Right lobe of liver (tissue), 6 donors: ENCODE measurements at regions not wholly inside any gene's neighbourhood (a gene's known extent, or its start where the extent isn't known, plus 50 kb on each side); places are given as distances from the start of the nearest gene placed in this dataset.

Source experiments
- ATAC-seq, 4 donors: fragments of 200-7000 bp; cut with Tn5 transposase; one replicate each; pipeline ENCODE4 v1.9.1; 2020; ENCODE audit warnings: mild to moderate bottlenecking in 4 of 4, moderate library complexity in 4 of 4
- DNase-seq, 3 donors: peaks; one replicate each; pipeline ENCODE4 v3.0.0-alpha.2; 2020
- H3K27ac ChIP-seq, 3 donors: fragments of 200-600 bp; one replicate each; pipeline ENCODE4 v1.8.0; 2022
- H3K27me3 ChIP-seq, 2 donors: fragments of 200-600 bp; one replicate each; pipeline ENCODE4 v1.8.0; 2022
- H3K36me3 ChIP-seq, 4 donors: fragments of 200-600 bp; sonication (generic) in 1 of 4; one replicate each; pipeline versions ENCODE4 v1.5.1 to v1.8.0; 2017 to 2022; ENCODE audit warnings: control low read depth in 1 of 4
- H3K4me1 ChIP-seq, 4 donors: fragments of 200-600 bp; sonication (generic) in 1 of 4; one replicate each; pipeline versions ENCODE4 v1.5.1 to v1.8.0; 2017 to 2022; ENCODE audit warnings: control low read depth in 1 of 4
- H3K4me3 ChIP-seq, 3 donors: fragments of 200-600 bp; one replicate each; pipeline ENCODE4 v1.8.0; 2022
- H3K9me3 ChIP-seq, 4 donors: fragments of 200-600 bp; sonication (generic) in 1 of 4; one replicate each; pipeline versions ENCODE4 v1.5.1 to v1.8.0; 2017 to 2022; ENCODE audit warnings: control low read depth in 1 of 4
- POLR2A ChIP-seq: fragments of 450-650 bp; IDR thresholded peaks from one replicate; pipeline ENCODE4 v1.6.1; 2017; ENCODE audit warnings: antibody characterized with exemption, mild to moderate bottlenecking
- WGBS: methylation state at CpG from one replicate; pipeline ENCODE4 v1.1.6; 2018; ENCODE audit warnings: low coverage, low lambda C conversion rate; ENCODE audit not compliant: insufficient coverage; ENCODE audit errors: missing lambda C conversion rate; 5-methylcytosine and 5-hydroxymethylcytosine counted together
- intact Hi-C, 2 donors: fragments of 100-400 bp; cut with DNase I; formaldehyde crosslinking; loops; one replicate each; pipeline versions ENCODE4 v1.11.2 to v1.14.1; 2022
- TF ChIP-seq, protein P1 (sequence below), 4 donors: fragments of 200-600 bp in 3 of 4; fragments of 450-650 bp in 1 of 4; IDR thresholded peaks; one replicate each; pipeline versions ENCODE4 v1.5.1 to v1.8.0; 2016 to 2022; ENCODE audit warnings: antibody characterized with exemption in 4 of 4, mild to moderate bottlenecking in 2 of 4
- donor health status: DM: no; HTN: yes; CAD: no.
- donor health status: DM: no; HTN: no; CAD: no.
- donor health status: DM: no; HTN: no; CAD: no.
- donor health status: DM: no; HTN: yes; CAD: no.
- donor health status: DM: no; HTN: yes; CAD: no.

DNA sequence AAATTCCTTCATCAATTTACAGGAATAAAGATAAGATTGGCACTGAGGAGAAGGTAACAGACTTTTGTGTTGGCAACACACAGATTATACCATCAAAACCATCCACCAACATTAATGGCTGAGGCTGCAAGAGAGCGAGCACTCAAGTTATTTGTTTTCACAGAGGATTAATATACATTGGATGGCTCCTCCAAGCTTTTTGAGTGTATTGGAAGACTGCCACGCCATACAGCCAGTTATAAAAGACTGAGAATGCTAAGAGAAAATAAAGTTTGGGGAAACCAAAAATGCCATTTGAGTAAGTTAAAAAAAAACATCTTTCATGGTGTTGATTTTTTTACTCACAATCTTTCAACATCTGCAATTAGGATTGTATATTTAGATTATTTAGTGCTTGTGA is 973.8 kb upstream of the SLC35B3 start:
- H3K36me3 ChIP-seq = no peaks in the 10 kb centered on the region
- WGBS = 76% methylated on average over 2 of the region's 2 CpGs
- H3K27me3 ChIP-seq = no peaks in the 10 kb centered on the region
- no peak for ATAC-seq
- no peak overlapping the region for H3K27ac ChIP-seq
- intact Hi-C loops = no loop called here
- no peak overlapping the region for H3K4me3 ChIP-seq
- DNase-seq = no peak
- H3K4me1 ChIP-seq = no peaks in the 10 kb centered on the region
- H3K9me3 ChIP-seq = no peaks in the 10 kb centered on the region
- TF ChIP-seq, protein P1, sequence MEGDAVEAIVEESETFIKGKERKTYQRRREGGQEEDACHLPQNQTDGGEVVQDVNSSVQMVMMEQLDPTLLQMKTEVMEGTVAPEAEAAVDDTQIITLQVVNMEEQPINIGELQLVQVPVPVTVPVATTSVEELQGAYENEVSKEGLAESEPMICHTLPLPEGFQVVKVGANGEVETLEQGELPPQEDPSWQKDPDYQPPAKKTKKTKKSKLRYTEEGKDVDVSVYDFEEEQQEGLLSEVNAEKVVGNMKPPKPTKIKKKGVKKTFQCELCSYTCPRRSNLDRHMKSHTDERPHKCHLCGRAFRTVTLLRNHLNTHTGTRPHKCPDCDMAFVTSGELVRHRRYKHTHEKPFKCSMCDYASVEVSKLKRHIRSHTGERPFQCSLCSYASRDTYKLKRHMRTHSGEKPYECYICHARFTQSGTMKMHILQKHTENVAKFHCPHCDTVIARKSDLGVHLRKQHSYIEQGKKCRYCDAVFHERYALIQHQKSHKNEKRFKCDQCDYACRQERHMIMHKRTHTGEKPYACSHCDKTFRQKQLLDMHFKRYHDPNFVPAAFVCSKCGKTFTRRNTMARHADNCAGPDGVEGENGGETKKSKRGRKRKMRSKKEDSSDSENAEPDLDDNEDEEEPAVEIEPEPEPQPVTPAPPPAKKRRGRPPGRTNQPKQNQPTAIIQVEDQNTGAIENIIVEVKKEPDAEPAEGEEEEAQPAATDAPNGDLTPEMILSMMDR (IDR thresholded peaks at IDR 0.05) = no peak
- TF ChIP-seq POLR2A = no peak

DNA sequence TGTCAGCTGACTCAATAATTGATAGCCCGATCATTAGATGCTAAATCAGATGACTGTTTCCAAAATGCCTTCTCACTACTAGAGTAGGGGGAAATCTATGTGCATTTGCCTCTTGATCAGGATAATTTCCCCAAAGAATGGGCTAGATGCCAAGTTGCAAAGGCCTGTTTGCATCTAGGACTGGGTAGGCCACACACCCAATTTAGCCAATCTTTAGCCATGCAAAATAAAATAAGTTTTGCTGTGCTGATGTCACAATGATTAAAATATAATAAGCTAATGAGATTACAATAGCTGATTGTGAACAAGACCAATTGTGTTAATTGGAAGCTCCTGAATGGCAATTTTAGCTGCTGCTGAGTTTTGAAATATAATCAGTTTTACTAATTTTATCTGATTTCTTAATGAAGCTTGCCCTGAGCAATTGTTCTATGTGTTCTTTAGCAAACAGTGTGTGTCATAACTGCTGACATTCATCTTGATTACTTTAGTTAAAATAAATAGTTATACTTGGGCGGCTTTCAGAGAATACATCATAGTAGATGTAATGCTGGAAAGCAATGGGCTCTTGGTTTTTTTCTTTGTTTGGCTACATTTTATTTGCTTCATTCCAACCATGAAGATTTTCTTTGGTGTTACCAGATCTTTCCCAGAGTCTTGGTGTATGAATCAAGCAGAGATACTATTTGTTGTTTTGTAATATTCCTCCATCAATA is 973.2 kb upstream of the SLC35B3 start:
- no peak for DNase-seq
- intact Hi-C loops = no loop called here
- Histone ChIP-seq H3K4me3 (no peak overlapping the region), H3K27ac (no peak overlapping the region), H3K27me3 (no peaks in the 10 kb centered on the region), H3K4me1 (no peaks in the 10 kb centered on the region), H3K9me3 (no peaks in the 10 kb centered on the region), H3K36me3 (no peaks in the 10 kb centered on the region)
- no peak for ATAC-seq
- TF ChIP-seq, protein P1 (IDR thresholded peaks at IDR 0.05) = no peak
- no peak for TF ChIP-seq POLR2A
- WGBS = 88% methylated on average over 2 of the region's 2 CpGs

DNA sequence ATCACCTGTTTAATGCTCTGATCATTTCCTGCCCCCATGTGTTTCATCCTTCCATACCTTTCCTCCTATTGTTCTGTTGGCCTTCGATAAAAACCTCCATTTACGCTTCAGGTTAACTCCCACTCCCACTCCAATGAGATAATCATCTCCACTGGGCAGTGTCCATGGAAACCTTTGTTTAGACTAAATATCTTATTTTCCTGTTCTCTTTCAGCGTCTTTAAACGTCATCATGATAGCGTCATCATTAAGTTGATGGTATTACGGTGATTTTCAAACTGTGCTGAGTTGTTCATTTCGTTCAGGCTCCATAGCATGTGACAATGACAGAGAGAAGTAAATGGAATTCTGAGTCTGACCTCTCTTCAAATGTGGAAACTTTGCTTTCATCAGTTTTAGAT is 970.5 kb upstream of the SLC35B3 start:
- intact Hi-C loops = no loop called here
- WGBS = 61% methylated on average over 7 of the region's 7 CpGs

DNA sequence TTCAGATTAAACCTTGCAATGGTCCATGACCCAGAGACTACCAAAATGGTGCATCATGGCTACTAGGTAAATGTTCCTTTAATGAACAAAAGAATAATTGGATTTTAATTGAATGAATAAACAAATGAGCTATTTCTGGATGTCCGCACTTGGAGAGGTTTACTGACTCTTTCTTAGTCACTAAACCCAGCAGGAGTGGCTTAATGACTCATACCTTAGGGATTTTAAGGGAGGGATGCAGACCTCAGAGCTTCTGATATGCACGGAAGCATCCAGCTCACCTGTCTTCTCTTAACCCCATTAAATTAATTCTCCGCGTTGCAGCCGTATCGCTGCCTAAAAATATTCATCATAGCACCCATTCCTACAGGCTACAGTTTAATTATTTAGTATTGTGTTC is 970.0 kb upstream of the SLC35B3 start:
- DNase-seq (no peak), ATAC-seq (no peak)
- H3K27me3 ChIP-seq = peaks cover 0 to 6% of the 10 kb centered on the region in 2 donors
- H3K4me1 ChIP-seq = no peaks in the 10 kb centered on the region
- H3K4me3 ChIP-seq = no peak overlapping the region
- no peak for TF ChIP-seq POLR2A
- TF ChIP-seq, protein P1 (IDR thresholded peaks at IDR 0.05) = no peak
- no peaks in the 10 kb centered on the region for H3K9me3 ChIP-seq
- H3K27ac ChIP-seq = no peak overlapping the region
- intact Hi-C loops = no loop called here
- H3K36me3 ChIP-seq = no peaks in the 10 kb centered on the region
- WGBS = 75% methylated on average over 6 of the region's 6 CpGs

More for the DNA sequence above, 970.5 kb upstream of the SLC35B3 start:
- Histone ChIP-seq H3K4me1 (no peaks in the 10 kb centered on the region), H3K27me3 (peaks cover 0 to 6% of the 10 kb centered on the region in 2 donors), H3K9me3 (no peaks in the 10 kb centered on the region), H3K36me3 (no peaks in the 10 kb centered on the region), H3K27ac (no peak overlapping the region), H3K4me3 (no peak overlapping the region)
- ATAC-seq = no peak
- no peak for TF ChIP-seq POLR2A
- TF ChIP-seq, protein P1 (IDR thresholded peaks at IDR 0.05) = no peak
- DNase-seq = no peak
